ENCODE measurements at regions not wholly inside any gene's neighbourhood (a gene's known extent, or its start where the extent isn't known, plus 50 kb on each side); places are given as distances from the start of the nearest gene placed in this dataset.
A peak's percentile ranks its signal among the peaks of the same experiment; 100 is the strongest.

DNA sequence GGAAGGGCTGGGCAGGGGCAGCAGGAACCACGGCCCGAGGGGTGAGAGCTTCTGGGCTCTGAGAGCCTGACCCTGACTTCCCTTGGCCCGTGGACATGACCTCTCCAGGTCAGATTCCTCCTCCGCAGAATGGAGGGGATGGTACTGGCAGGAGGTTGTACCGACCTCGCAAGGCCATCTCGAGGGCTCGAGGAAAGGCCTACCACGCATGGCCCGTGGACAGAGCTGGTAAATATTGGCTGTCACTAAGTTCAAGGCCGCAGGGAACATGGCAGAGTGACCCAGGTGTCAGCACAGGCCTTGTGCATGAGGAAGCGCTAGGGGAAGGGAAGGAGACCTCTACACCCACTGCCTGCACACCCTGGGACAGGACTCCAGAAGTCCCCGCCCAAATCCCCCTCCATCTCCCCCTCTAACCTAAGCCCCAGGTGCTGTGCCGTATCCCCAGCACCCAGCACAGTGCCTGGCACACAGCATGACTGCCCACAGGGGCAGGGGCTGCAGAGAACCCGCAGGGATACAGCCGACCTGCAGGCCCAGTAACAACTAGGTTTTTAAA, 54.9 kb upstream of the PPP2R5C start:
- DNase-seq (ENCODE audit: low spot score) = no peak

DNA sequence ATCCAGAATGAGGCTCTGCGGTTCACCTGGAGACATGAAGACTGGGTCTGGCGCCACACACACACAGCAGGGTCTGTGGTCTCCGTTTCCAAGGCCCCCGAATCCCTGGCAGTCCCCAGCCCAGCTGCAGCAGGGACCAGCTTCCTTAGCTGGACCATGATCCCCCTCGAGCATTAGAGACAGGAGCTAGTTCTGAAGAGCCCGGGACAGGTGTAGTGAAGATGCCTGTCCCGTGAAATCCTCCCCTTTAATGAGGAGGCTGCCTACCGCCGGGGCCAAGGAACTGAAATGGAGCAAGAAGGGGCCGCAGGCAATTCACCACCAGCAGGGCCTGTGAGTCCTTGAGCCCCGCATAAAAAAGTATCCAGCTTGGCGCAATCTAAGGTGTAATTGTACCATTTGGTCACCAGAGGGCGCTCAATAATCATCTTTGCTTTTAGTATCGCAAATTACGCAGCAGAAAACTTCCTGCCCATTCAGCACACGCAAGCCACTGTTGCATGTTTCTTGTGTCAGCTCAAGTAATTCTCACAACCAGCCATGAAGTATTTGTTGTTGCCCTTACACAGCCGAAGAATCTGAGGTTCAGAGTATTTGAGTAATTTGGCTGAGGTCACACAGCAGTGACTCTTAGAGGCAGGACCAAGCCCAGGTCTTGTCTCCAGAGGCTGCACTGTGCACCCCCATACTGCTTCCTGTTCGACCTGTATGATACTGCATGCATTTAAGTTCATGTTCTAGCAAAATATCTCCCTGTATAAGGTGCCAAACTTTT, 54.3 kb upstream of the PPP2R5C start:
- DNase-seq (ENCODE audit: low spot score) = peak; percentile 80

DNA sequence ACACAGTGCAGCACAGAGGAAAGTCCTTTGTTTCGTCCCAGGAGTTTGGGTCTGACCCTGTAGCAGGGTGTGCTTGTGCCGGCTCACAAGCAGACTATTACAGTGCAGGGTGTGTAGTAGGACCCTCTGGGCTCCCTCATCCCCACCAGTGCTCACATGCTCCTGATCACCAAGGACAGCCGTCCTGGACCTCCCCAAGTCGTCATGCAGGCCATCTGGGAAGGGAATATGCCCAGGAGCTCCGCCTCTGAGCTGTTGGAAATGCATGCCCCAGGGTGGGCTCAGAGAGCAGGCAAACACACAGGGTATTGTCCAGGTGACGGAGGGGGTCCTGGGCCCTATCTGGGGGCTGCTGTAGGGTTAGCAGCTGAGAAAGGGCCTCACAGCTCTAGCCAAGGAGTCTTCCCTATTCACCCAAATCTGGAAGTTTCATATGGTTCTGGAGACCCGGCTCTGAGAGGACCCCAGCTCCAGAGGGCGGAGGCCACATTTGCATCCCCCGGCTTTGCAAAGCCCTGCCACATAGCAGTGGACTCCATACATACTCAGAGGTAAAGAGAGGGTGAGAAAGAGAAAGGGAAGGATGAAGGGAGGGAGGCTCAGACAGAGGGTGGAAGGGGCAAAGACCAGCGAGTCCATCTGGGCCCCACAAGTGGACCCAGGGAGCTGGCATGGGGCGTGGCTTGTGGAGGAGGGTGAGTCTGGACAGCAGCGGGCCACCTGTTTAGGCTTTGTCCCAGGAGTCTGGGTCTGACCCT, 53.5 kb upstream of the PPP2R5C start:
- DNase-seq (ENCODE audit: low spot score) = no peak

DNA sequence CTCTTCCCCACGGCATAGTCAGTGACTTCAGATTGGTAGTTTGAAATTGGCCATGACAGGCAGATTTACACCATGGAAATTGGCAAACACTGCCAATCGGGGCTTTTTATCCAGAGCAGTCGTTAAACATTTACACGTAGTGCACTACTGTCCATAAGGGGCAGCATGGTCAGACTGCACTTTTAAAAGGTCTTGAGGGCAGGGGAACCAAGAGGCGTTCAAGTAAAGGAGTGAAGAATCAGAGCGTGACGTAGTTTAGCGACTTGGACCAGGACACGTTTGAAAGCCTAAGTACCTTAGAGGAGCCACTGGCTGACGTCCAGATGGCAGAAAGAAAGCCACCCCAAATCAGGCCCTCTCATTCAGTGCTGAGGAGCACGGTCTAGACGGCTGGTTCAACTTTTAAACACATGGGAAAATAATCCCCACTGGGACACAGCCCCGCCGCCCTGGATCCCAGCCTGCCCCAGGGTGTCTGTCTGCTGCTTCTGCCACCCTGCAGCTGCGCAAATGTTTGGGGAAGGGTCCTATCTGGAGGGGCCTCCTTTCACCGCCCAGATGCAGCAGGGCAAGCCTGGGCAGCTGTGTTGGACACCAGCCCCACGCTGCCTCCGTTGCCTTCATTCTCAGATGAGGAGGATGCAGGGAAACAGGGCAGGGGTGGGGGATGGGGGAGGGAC, 52.5 kb upstream of the PPP2R5C start:
- DNase-seq (ENCODE audit: low spot score) = no peak

DNA sequence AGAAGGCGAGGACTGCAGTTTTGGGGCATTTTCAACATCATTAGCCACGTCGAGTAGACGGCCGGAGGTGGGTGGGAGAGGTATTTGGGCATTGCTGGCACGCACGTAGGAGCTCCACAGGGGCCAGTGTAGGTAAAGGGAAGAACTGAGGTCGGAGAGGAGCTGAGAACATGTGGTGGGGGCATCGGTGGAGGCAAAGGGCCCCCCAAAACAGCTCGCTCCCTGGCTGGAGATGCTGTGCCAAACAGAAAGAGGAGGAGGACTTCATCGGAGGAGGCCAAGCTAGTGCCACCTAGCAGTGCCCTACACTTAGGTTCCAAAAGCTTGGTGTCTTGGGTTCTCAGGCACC, 52.0 kb upstream of the PPP2R5C start:
- DNase-seq (ENCODE audit: low spot score) = no peak

DNA sequence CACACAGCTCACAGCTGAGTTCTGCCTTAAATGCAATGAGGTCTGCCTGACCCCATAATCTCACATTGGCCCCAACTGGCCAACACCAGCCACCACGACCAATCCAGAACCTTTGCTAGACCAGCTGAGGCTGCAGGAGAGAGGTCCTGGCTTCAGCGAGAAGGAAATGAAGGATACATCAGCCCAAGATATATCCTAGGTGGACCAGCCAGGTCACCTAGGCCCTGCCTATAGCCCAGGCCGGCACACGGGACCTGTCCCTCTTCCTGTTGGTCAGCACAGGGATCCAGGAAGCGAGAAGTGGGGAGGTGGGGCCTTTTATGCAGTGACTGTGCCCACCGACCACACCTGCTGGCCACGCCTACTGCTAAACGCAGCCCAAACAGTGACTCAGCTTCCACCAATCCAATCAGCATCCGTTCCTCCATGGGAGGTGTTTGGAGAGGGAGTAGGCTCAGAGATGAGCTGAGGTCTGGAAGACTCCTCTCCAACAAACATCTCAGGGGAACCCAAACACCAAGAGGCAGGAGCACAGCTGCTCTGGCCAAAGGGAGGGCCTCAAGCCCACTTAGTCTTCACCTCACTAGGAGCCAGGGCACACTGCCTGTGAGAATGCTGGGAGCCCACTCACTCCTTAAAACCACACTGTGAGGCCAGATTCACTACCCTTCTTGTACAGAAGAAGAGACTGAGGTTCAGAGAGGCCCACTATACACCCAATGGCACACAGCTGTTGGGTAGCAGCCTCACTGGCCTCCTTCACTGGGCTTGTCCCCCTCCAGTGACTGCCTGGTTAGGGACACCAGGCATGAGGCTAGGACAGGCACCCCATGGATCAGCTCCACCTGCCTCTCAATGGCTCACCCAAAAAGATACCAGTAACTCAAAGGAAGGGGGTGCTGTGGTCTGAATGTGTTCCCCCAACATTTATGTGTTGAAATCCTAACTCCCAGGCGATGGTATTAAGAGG, 51.3 kb upstream of the PPP2R5C start:
- no peak for DNase-seq (ENCODE audit: low spot score)

DNA sequence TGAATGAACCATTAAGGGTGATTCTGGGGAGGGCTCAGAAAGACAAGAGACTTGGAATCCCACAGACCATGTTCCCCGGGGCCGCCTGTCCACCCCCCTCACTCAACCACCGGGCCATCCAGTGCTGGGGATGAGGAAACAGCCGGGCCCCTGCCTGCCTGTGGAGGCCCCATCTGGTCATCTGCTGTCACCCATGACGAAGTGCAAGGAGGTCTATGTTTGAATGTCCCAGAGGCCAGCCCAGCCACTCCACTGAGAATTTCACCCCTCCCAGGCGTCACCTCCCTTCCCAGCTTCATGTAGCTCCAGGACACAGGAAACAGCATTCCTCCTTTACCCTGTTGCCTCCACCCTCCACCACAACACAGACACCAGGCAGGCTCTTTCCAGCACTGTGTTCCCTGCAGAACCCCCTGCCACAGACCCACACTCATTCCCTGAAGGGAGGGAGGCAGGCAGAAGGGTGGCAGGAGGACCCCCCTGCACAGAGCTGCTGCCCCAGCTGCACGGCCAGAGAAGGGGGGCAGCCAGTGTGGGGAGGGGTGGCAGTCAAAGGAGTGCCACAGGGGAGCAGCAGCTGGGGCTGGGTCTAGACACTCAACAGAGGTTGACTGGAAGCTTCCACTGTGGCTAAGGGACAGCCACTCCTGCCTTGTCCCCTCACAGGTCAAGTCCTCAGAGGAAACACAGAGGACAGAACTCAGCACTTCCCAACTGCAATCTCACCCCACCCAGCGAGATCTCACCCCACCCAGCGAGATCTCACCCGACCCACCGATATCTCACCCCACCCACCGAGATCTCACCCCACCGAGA, 50.3 kb upstream of the PPP2R5C start:
- no peak for DNase-seq (ENCODE audit: low spot score)

Measured in AG08396 (cell line).